IMR-90 (cell line): ENCODE measurements at regions not wholly inside any gene's neighbourhood (a gene's known extent, or its start where the extent isn't known, plus 50 kb on each side); places are given as distances from the start of the nearest gene placed in this dataset.

Source experiments
- ATAC-seq: fragments of 200-7000 bp; cut with Tn5 transposase; 2 replicates; pipeline ENCODE4 v1.9.1; 2020; ENCODE audit warnings: low read depth, mild to moderate bottlenecking, moderate library complexity
- BruUV-seq: library from RNA; stranded (reverse); fragments of 400-500 nt; replicated peaks from 2 replicates; lab custom pipeline; 2021; lab: Mats Ljungman, UMichigan
- CTCF ChIA-PET: fragments of 300-600 bp; formaldehyde crosslinking; extraction: SDS; loops from one replicate; lab custom pipeline; 2021; ENCODE audit warnings: antibody characterized with exemption; lab: Yijun Ruan, JAX
- POLR2A ChIA-PET: fragments of 300-600 bp; sonication (Branson Sonifier 250); formaldehyde crosslinking; loops from one replicate; lab custom pipeline; 2022; ENCODE audit warnings: antibody characterized with exemption; ENCODE audit not compliant: unreplicated experiment; lab: Charles Lee
- DNase-seq: peaks from one replicate; pipeline ENCODE4 v3.0.0; 2013
- H2AFZ ChIP-seq: replicated peaks from 2 replicates; pipeline ENCODE3; 2013; ENCODE audit warnings: low read length, mild to moderate bottlenecking; ENCODE audit not compliant: poor library complexity
- H2AK5ac ChIP-seq: 2 replicates; pipeline ENCODE4 v1.6.1; 2013; ENCODE audit warnings: low read depth, low read length, inconsistent platforms
- H2AK9ac ChIP-seq: replicated peaks from 2 replicates; pipeline ENCODE3; 2013; ENCODE audit warnings: mild to moderate bottlenecking, low read depth, low read length, moderate library complexity; ENCODE audit not compliant: poor library complexity
- H2BK120ac ChIP-seq: 2 replicates; pipeline ENCODE4 v1.6.1; 2013; ENCODE audit warnings: low read depth, low read length, inconsistent platforms
- H2BK15ac ChIP-seq: 3 replicates; pipeline ENCODE4 v1.6.1; 2013; ENCODE audit warnings: low read depth, low read length, inconsistent platforms
- H2BK20ac ChIP-seq: 2 replicates; pipeline ENCODE4 v1.6.1; 2013; ENCODE audit warnings: low read depth, mild to moderate bottlenecking, inconsistent platforms, low read length, moderate library complexity
- H2BK5ac ChIP-seq: 2 replicates; pipeline ENCODE4 v1.6.1; 2013; ENCODE audit warnings: mild to moderate bottlenecking, low read depth, low read length, inconsistent platforms; ENCODE audit not compliant: poor library complexity, severe bottlenecking
- H3K14ac ChIP-seq: replicated peaks from 2 replicates; pipeline ENCODE4 v1.6.1; 2013; ENCODE audit warnings: low read depth, low read length, inconsistent platforms
- H3K18ac ChIP-seq: 2 replicates; pipeline ENCODE4 v1.6.1; 2013; ENCODE audit warnings: low read depth, low read length, control low read depth
- H3K23ac ChIP-seq: 2 replicates; pipeline ENCODE4 v1.6.1; 2013; ENCODE audit warnings: low read depth, low read length, inconsistent platforms
- H3K27ac ChIP-seq: 2 replicates; pipeline ENCODE4 v1.5.1; 2013; ENCODE audit warnings: mild to moderate bottlenecking, control low read depth, low read length; ENCODE audit not compliant: insufficient read depth
- H3K27me3 ChIP-seq: 2 replicates; pipeline ENCODE4 v1.6.1; 2013; ENCODE audit warnings: low read length; ENCODE audit not compliant: control insufficient read depth, insufficient read depth
- H3K36me3 ChIP-seq: 2 replicates; pipeline ENCODE4 v1.6.1; 2013; ENCODE audit warnings: low read length, mixed read lengths; ENCODE audit not compliant: control insufficient read depth, insufficient read depth
- H3K4ac ChIP-seq: 2 replicates; pipeline ENCODE4 v1.6.1; 2013; ENCODE audit warnings: low read depth, low read length, inconsistent platforms
- H3K4me1 ChIP-seq: 2 replicates; pipeline ENCODE4 v1.6.1; 2013; ENCODE audit warnings: low read length, mixed read lengths; ENCODE audit not compliant: control insufficient read depth, insufficient read depth
- H3K4me2 ChIP-seq: 2 replicates; pipeline ENCODE4 v1.6.1; 2013; ENCODE audit warnings: low read depth, mild to moderate bottlenecking, control low read depth, low read length, moderate library complexity
- H3K4me3 ChIP-seq: 2 replicates; pipeline ENCODE4 v1.5.1; 2013; ENCODE audit warnings: low read depth, mild to moderate bottlenecking, control low read depth, low read length, moderate library complexity; ENCODE audit not compliant: insufficient read depth
- H3K56ac ChIP-seq: 2 replicates; pipeline ENCODE4 v1.6.1; 2013; ENCODE audit warnings: low read length, inconsistent platforms; ENCODE audit not compliant: insufficient read depth; ENCODE audit errors: extremely low read depth
- H3K79me1 ChIP-seq, 2 experiments: 2 replicates each; pipeline ENCODE4 v1.6.1; 2013; ENCODE audit warnings: low read length in 2 of 2, inconsistent platforms in 1 of 2, low read depth in 1 of 2
- H3K9ac ChIP-seq: 2 replicates; pipeline ENCODE4 v1.6.1; 2013; ENCODE audit warnings: low read depth, low read length, control low read depth
- H3K9me1 ChIP-seq: 2 replicates; pipeline ENCODE4 v1.6.1; 2013; ENCODE audit warnings: low read length, inconsistent platforms; ENCODE audit not compliant: insufficient read depth
- H3K9me3 ChIP-seq: 2 replicates; pipeline ENCODE4 v1.6.1; 2013; ENCODE audit warnings: low read length; ENCODE audit not compliant: control insufficient read depth, insufficient read depth
- H4K20me1 ChIP-seq: 2 replicates; pipeline ENCODE4 v1.6.1; 2013; ENCODE audit warnings: low read length, inconsistent platforms; ENCODE audit not compliant: insufficient read depth
- H4K5ac ChIP-seq: 2 replicates; pipeline ENCODE4 v1.6.1; 2013; ENCODE audit warnings: mild to moderate bottlenecking, low read depth, low read length, control low read depth
- H4K8ac ChIP-seq, 2 experiments: 2 replicates each; pipeline ENCODE4 v1.6.1; 2013; ENCODE audit warnings: low read depth in 2 of 2, low read length in 2 of 2, control low read depth in 1 of 2, inconsistent platforms in 1 of 2
- H4K91ac ChIP-seq: 2 replicates; pipeline ENCODE4 v1.6.1; 2013; ENCODE audit warnings: low read depth, low read length, inconsistent platforms; ENCODE audit not compliant: insufficient read depth
- CEBPB ChIP-seq: IDR thresholded peaks from 2 replicates; pipeline ENCODE4 v1.6.1; 2012; ENCODE audit warnings: low read depth, low read length, improper control_type of control experiment
- WGBS, 2 experiments: methylation state at CpG; one replicate each; pipeline versions ENCODE4 v1.1.5 to v1.1.7; 2013; ENCODE audit warnings: missing lambda C conversion rate in 2 of 2; ENCODE audit not compliant: insufficient read length in 1 of 2; ENCODE audit errors: extremely low coverage in 2 of 2; 5-methylcytosine and 5-hydroxymethylcytosine counted together
- dilution Hi-C: fragments of 300-500 bp; cut with HindIII; formaldehyde crosslinking; loops from one replicate; pipeline ENCODE4 v1.14.3; 2018; ENCODE audit warnings: low sequenced_read_pairs; ENCODE audit not compliant: unreplicated experiment
- in situ Hi-C: fragments of 300-500 bp; cut with MboI; formaldehyde crosslinking; loops from 3 replicates; pipeline ENCODE4 v1.14.3; 2019; ENCODE audit warnings: low sequenced_read_pairs, inconsistent platforms, mixed read lengths
- intact Hi-C: fragments of 100-400 bp; cut with micrococcal nuclease; formaldehyde crosslinking; loops from 2 replicates; pipeline ENCODE4 v1.10.0; 2022

DNA sequence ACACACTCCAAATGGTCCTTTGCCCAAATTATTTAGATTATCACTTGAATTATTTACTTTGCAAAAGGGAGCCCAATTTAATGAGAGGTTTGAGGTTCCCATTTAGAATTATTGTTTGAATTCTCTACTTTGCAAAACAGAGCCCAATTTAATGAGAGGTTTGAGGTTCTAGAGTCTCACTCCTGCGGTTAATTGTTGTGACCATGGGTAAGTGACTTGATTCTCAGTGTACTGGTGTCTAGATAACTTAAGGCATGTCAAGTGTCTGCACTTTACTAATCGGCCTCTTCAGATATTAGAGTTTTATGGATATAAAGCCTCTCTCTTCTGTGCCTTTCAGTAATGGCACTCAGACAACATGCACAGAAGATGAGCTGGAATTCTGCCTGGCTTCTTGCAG lies 67.5 kb downstream of the YIPF5 start:
- H3K4me2 ChIP-seq, result no peak overlapping the region
- TF ChIP-seq CEBPB, result no peak
- no peak overlapping the region for H2AFZ ChIP-seq
- peaks cover 3% of the 10 kb centered on the region for H3K4me1 ChIP-seq
- H4K8ac ChIP-seq, result no peak overlapping the region
- H3K9me3 ChIP-seq, result no peaks in the 10 kb centered on the region
- no peak overlapping the region for H3K4me3 ChIP-seq
- H3K79me1 ChIP-seq, result no peaks in the 10 kb centered on the region
- no peak overlapping the region for H2AK5ac ChIP-seq
- intact Hi-C loops (no loop called here), dilution Hi-C loops (no loop called here), in situ Hi-C loops (no loop called here)
- DNase-seq (no peak), ATAC-seq (no peak)
- CTCF ChIA-PET, result interaction anchor here (1.2 kb wide), 1 partner anchor 31 kb away, joined by 3 read pairs; no protein-coding TSS in a partner anchor
- peak overlapping the region; percentile 25; the same call in 1 of the 2 replicates for H3K18ac ChIP-seq
- no peak overlapping the region for H2AK9ac ChIP-seq
- BruUV-seq, result no TSS peak
- POLR2A ChIA-PET, result no interaction called here
- H4K5ac ChIP-seq, result no peak overlapping the region
- no peaks in the 10 kb centered on the region for H4K20me1 ChIP-seq
- H3K9me1 ChIP-seq, result no peaks in the 10 kb centered on the region
- H3K27me3 ChIP-seq, result no peaks in the 10 kb centered on the region
- WGBS, 2 experiments, result no CpG with 5 or more reads among the region's 2 CpGs
- H4K91ac ChIP-seq, result no peak overlapping the region
- no peak overlapping the region for H3K4ac ChIP-seq
- no peak overlapping the region for H2BK5ac ChIP-seq
- H3K27ac ChIP-seq, result no peak overlapping the region
- no peak overlapping the region for H2BK120ac ChIP-seq
- no peak overlapping the region for H3K9ac ChIP-seq
- no peak overlapping the region for H2BK15ac ChIP-seq
- no peak overlapping the region for H3K23ac ChIP-seq
- no peak overlapping the region for H2BK20ac ChIP-seq
- no peaks in the 10 kb centered on the region for H3K36me3 ChIP-seq
- no peak overlapping the region for H3K14ac ChIP-seq
- no peak overlapping the region for H3K56ac ChIP-seq
